Activated CD4-positive, alpha-beta T cell treated with anti-CD3 and anti-CD28 coated beads for 36 hours (primary cell): ENCODE measurements at regions not wholly inside any gene's neighbourhood (a gene's known extent, or its start where the extent isn't known, plus 50 kb on each side); places are given as distances from the start of the nearest gene placed in this dataset.

ENCODE experiments used
- ATAC-seq: fragments of 200-7000 bp; cut with Tn5 transposase; one replicate; pipeline ENCODE4 v1.10.0; 2021; ENCODE audit warnings: mild to moderate bottlenecking, moderate library complexity
- CTCF ChIA-PET: fragments of 350-600 bp; sonication (Branson Sonifier 250); formaldehyde crosslinking; loops from one replicate; lab custom pipeline; 2021; ENCODE audit warnings: antibody characterized with exemption; lab: Charles Lee
- POLR2A ChIA-PET: fragments of 350-600 bp; sonication (Branson Sonifier 250); formaldehyde crosslinking; loops from one replicate; lab custom pipeline; 2021; ENCODE audit warnings: antibody characterized with exemption, inconsistent platforms; lab: Charles Lee
- DNase-seq: peaks from one replicate; pipeline ENCODE4 v3.0.0-alpha.2; 2020
- H3K27ac Mint-ChIP-seq: one replicate; pipeline ENCODE4 v1.8.0; 2021; ENCODE audit warnings: mixed read lengths
- H3K27me3 Mint-ChIP-seq: one replicate; pipeline ENCODE4 v1.8.0; 2021; ENCODE audit warnings: mixed read lengths
- H3K36me3 Mint-ChIP-seq: one replicate; pipeline ENCODE4 v1.8.0; 2021; ENCODE audit warnings: low read depth, mixed read lengths
- H3K4me1 Mint-ChIP-seq: one replicate; pipeline ENCODE4 v1.8.0; 2021; ENCODE audit warnings: mixed read lengths
- H3K4me3 Mint-ChIP-seq: one replicate; pipeline ENCODE4 v1.8.0; 2021; ENCODE audit warnings: mild to moderate bottlenecking, moderate library complexity, mixed read lengths
- H3K9me3 Mint-ChIP-seq: one replicate; pipeline ENCODE4 v1.8.0; 2021; ENCODE audit warnings: low read depth, mixed read lengths
- intact Hi-C, 2 experiments: fragments of 100-400 bp; cut with DNase I in 1 of 2; cut with micrococcal nuclease in 1 of 2; formaldehyde crosslinking; loops; one replicate each; pipeline versions ENCODE4 v1.14.2 to v1.15.1; 2022 to 2024; cut with DNase I, micrococcal nuclease

DNA sequence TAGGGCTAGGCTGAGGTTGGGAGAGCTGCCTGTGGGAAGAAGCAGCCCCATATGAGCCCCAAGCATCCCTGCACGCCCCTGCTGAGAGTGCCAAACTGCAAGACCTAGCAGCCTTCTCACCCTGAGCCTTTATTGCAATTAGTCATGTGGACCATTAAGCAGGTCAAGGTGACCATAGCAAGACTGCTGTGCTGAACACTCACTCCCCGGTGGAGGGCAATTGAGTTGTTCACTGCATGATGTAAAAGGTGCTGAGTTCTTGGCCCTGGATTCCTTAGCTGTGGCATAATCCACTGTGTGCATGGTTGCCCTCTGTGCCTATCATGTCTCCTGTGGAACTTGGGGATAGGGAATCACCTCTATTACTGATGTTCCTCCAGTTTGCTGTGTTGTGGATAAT is 131.1 kb downstream of the FOXD1 start:
- Mint-ChIP-seq H3K9me3 (no peaks in the 10 kb centered on the region), H3K27ac (no peak overlapping the region), H3K4me1 (peaks cover under 1% of the 10 kb centered on the region), H3K4me3 (no peak overlapping the region), H3K36me3 (no peaks in the 10 kb centered on the region), H3K27me3 (peaks cover 59% of the 10 kb centered on the region)
- ChIA-PET POLR2A (no interaction called here), CTCF (no interaction called here)
- no peak for DNase-seq
- no peak for ATAC-seq
- intact Hi-C loops, result no loop called here

DNA sequence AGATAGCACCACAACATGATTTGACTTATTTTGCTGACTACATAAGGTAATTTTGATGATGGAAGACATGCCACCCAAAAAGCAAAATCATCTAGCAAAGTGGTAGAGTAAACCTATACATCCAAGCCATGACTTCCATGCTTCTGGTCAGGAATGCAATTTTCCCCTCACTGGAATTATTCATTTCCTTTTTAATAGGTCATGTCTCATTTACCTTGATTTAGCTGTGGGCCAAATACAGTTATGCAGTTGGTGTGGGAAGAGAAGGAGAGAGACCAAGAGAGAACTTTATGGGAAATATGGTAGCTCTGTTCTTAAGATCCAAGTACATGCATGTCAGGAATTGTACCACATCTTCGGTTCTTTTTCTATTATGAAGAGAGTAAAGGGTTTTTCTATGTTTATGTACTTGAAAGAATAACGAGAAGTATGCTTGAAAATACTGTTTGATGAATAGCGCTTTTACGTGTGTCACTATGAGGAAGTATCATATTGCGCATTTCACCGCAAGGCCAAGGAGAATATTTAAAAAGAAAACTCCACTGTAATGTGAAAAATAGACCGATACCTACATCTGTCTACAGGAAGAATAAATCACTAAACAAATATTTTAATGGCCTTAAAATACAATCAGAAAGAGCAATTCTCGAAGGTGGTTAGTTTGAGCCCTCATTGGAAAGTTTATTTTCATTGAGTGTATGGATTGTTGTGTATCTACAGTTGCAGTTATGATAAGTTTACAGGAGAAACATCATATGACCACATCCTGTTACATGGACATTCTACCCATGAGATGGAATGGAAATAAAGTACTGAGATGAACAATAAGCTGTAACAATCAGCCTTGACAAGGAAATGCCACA is 134.0 kb downstream of the FOXD1 start:
- H3K4me1 Mint-ChIP-seq, result peaks cover 6% of the 10 kb centered on the region
- CTCF ChIA-PET, result interaction anchor here (1.0 kb wide), 1 partner anchor 41 kb away, joined by 3 read pairs; no protein-coding TSS in a partner anchor
- peaks cover 66% of the 10 kb centered on the region for H3K27me3 Mint-ChIP-seq
- H3K36me3 Mint-ChIP-seq, result no peaks in the 10 kb centered on the region
- intact Hi-C loops, result no loop called here
- H3K27ac Mint-ChIP-seq, result no peak overlapping the region
- H3K9me3 Mint-ChIP-seq, result no peaks in the 10 kb centered on the region
- POLR2A ChIA-PET, result no interaction called here
- ATAC-seq (no peak), DNase-seq (no peak)
- no peak overlapping the region for H3K4me3 Mint-ChIP-seq

DNA sequence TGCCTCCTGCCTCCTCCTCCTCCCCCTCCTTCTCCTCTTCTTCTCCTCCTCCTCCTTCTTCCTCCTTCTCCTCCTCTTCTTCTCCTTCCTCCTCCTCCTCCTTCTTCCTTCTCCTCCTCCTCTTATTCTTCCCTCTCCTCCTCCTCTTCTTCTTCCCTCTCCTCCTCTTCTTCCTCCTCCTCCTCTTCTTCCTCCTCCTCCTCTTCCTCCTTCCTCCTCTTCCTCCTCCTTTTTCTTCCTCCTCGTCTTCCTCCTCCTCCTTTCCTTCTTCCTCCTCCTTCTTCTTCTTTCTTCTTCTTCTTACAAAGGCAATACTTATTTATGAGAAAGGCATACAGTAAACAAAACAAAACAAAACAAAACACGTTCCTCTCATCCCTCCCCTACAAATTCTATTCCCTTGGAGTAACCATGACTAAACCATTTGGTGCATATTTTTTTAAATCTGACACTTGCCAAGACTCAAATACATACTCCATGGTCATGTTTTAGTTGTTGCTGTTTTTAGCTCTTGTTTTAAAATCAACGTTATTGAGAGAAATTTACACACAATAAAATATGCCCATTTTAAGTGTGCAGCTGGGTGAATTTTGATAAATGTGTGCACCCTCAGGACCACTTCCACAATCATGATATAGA is 135.6 kb downstream of the FOXD1 start:
- H3K9me3 Mint-ChIP-seq, result no peaks in the 10 kb centered on the region
- no peak for DNase-seq
- no peaks in the 10 kb centered on the region for H3K36me3 Mint-ChIP-seq
- intact Hi-C loops, result no loop called here
- peaks cover 6% of the 10 kb centered on the region for H3K4me1 Mint-ChIP-seq
- H3K4me3 Mint-ChIP-seq, result no peak overlapping the region
- ChIA-PET CTCF (interaction anchor here (1.1 kb wide), 1 partner anchor 13 kb away, joined by 3 read pairs; no protein-coding TSS in a partner anchor), POLR2A (no interaction called here)
- peaks cover 67% of the 10 kb centered on the region for H3K27me3 Mint-ChIP-seq
- no peak overlapping the region for H3K27ac Mint-ChIP-seq
- no peak for ATAC-seq

DNA sequence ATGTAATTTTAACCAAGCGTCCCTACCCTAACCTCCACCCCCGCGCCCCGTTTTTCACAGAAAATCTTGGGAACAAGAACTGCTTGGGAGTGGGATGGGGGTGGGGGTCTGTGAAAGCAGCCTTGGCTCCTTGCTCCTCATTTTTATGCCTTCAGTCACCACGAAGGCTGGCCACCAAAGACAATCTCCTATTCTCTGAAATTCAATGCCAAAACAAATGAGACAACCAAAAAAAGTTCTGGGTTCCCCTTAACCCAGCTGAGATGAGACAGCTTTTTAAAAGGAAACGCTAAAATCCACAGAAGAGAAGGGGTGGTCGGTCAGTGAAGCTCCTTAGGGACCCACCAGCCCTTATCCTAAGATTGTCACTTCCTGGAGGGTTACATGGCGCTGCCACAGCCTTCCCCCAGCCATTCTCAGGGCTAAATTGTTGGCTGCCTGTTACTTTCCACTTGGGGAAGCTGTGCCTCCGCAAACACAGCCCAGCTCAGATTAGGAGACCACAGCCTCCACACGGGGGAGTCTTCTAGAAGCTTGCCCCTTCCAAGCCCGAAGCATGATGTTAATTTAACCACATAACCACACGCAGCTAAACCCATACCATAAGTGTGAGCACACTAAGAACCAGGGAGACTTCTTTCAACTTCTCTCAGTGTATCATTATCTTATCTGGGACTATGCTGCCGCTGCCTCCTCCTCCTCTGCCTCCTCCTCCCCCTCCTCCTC is 136.3 kb downstream of the FOXD1 start:
- DNase-seq (peak; percentile 49), ATAC-seq (peak; percentile 51)
- intact Hi-C loops, result no loop called here
- Mint-ChIP-seq H3K9me3 (no peaks in the 10 kb centered on the region), H3K27me3 (peaks cover 68% of the 10 kb centered on the region), H3K4me3 (no peak overlapping the region), H3K36me3 (no peaks in the 10 kb centered on the region), H3K4me1 (peaks cover 6% of the 10 kb centered on the region), H3K27ac (no peak overlapping the region)
- ChIA-PET POLR2A (no interaction called here), CTCF (interaction anchor here (0.7 to 1.1 kb wide), 2 partner anchors 13 to 96 kb away, joined by 3 read pairs; no protein-coding TSS in a partner anchor)

DNA sequence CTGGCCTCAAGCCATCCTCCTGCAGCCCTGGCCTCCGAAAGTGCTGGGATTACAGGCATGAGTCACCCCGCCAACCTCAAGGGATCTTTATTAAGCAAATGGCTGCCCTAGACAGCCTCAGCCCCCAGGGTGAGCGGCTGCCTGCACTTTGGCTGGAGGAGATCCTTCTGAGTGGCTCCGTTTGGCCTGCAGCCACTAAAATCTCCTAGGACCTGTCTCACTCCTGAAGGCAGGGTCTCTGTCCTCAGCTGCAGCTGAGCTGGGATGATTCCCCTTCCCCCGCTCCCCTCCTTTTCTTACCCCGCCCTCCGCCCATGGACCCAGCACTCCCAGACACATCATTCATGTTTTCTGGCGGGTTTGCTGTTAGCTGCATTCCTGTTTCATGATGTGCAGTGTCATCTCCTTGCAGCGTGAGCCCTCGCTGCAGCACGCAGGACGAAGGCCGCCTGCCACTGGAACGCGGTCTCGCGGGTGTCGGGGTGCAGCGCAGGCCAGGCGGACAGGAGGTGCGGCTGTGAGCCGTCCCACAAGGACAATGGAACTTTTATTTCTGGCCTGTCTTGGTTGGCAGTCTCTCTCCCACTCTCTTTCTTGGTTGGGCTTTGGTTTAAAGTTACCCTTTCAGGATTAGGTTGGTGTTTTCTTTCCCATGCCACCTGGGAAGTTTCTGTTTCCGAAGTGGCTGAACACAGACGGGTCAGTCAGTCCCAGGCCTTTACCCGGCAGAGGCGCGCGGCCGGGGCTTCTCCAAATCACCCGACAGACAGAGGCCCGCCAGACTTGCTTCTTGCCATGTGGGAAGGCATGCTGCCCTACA is 137.1 kb downstream of the FOXD1 start:
- ATAC-seq, result no peak
- Mint-ChIP-seq H3K27me3 (peaks cover 69% of the 10 kb centered on the region), H3K27ac (no peak overlapping the region), H3K9me3 (no peaks in the 10 kb centered on the region), H3K4me3 (no peak overlapping the region), H3K36me3 (no peaks in the 10 kb centered on the region), H3K4me1 (peaks cover 6% of the 10 kb centered on the region)
- CTCF ChIA-PET, result interaction anchor here (0.7 to 1.1 kb wide), 3 partner anchors 12 to 95 kb away, joined by 3 read pairs; no protein-coding TSS in a partner anchor
- POLR2A ChIA-PET, result no interaction called here
- no peak for DNase-seq
- intact Hi-C loops, result no loop called here

DNA sequence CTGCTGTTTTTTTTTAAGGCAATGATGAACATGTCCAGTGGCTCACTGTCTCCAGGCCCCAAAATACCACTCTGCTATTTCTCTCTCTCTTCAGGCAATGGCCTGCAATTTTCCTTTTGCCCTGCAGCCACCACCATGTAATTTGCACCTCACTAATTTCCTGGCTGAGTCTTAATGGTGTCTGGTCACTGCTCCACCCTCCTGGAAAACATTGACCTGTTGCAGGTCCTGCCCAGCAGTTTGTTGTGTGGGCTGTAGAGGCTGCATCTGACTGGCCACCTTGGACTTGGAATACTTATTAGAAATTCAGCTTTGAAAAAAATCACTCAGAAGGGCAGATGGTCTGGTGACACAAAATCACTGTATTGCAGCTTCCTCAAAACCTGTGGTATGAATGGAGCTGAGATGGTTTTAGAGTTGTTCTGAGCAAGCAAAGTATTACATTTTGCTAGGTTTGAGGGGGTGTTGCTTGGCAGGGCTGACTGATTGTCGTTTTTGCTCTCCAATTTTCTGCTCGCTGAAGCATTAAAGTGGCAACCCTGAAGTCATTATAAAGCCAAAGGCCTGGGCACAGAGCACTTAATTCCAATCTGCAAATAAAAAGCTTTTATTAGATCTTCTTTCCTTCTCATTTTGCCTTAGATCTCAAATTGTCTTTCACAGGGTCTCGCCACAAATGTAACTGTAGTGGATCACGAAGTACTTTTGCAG is 134.8 kb downstream of the TMEM174 start:
- no peaks in the 10 kb centered on the region for H3K9me3 Mint-ChIP-seq
- H3K27me3 Mint-ChIP-seq, result peaks cover 78% of the 10 kb centered on the region
- H3K4me1 Mint-ChIP-seq, result peaks cover 10% of the 10 kb centered on the region
- H3K27ac Mint-ChIP-seq, result no peak overlapping the region
- intact Hi-C loops, result no loop called here
- H3K36me3 Mint-ChIP-seq, result no peaks in the 10 kb centered on the region
- POLR2A ChIA-PET, result no interaction called here
- ATAC-seq (no peak), DNase-seq (no peak)
- H3K4me3 Mint-ChIP-seq, result no peak overlapping the region
- CTCF ChIA-PET, result interaction anchor here (0.7 to 1.2 kb wide), 2 partner anchors 9 to 144 kb away, joined by 4 read pairs; no protein-coding TSS in a partner anchor

DNA sequence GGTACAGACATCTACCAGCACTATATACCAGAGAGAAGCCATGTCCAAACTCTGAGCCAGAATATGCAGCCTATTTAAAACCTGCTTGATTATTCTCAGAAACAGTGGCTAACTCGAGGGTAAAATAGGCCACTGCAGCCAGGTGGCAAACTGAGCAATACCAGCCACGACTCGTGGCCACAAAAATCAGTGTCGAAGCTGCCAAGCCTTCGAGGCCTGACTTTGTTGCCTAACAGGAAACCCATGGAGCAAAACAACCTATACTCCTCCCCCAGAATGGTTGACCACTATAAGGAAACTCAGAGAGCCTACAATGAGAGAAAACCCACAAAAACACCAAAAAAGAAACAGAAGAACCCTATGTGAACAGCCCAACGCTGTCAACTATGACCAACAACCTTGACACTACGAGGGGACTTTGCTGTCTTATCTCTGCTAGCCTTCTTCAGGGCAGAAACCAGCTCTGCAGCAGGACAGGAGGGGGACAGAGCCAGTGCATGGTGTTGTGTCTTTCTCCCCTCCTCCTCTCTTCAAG is 133.8 kb downstream of the TMEM174 start:
- Mint-ChIP-seq H3K9me3 (no peaks in the 10 kb centered on the region), H3K4me3 (no peak overlapping the region), H3K27me3 (peaks cover 78% of the 10 kb centered on the region), H3K27ac (no peak overlapping the region), H3K4me1 (peaks cover 6% of the 10 kb centered on the region), H3K36me3 (no peaks in the 10 kb centered on the region)
- DNase-seq (no peak), ATAC-seq (no peak)
- ChIA-PET CTCF (no interaction called here), POLR2A (no interaction called here)
- intact Hi-C loops, result no loop called here

DNA sequence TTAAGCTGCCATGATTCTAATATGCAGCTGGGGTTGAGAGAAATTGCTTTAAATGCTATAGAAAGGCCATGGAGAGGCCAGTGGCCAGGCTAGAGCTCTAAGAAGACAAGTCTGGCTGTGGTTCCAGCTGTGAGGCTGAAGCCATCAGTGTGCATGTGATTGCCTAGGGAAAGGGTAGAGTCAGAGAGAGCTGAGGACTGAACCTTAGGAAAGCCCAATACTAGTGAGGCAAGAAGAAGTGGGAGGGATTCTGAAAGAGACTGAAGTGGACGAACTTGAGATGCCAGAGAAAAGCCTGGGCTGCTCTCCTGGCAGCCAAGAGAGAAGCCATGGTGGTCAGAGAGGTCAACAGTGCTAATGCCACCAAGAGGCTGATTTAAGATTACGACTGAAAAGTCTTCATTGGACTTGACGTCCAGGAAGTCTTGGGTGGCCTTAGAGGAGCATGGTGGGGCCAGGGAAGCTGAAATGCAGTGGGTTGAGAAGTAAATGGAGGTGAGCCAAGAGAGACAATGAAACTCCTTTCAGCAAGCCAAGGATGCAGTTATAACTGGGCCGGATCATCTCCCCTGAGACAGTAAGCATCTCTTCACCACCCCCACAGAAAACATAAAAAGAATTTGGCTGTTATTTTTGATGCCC is 133.2 kb downstream of the TMEM174 start:
- DNase-seq, result no peak
- Mint-ChIP-seq H3K4me3 (no peak overlapping the region), H3K9me3 (no peaks in the 10 kb centered on the region), H3K27me3 (peaks cover 78% of the 10 kb centered on the region), H3K27ac (no peak overlapping the region), H3K4me1 (peaks cover 5% of the 10 kb centered on the region), H3K36me3 (no peaks in the 10 kb centered on the region)
- intact Hi-C loops, result no loop called here
- no peak for ATAC-seq
- CTCF ChIA-PET, result interaction anchor here (2.2 kb wide), 1 partner anchor 145 kb away, joined by 7 read pairs; no protein-coding TSS in a partner anchor
- POLR2A ChIA-PET, result no interaction called here

DNA sequence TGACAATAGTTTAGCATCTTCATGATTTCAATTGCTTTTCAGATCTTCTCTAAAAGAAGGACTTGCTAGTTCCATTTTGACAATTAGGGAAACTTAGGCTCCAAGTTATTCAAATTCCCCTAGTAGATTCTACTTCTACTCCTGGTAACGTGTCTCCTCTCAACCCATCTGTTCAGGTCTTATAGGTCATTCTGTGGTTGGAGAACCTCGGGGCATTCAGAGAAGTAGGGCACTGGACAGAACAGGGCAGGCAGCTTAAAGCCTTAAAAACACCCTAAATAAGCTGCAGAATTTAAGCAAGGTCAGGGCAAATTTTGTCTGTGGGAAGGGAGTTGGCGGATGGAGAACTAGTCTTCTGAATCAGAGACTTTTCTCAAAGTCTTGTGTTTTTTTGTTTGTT is 132.4 kb downstream of the TMEM174 start:
- Mint-ChIP-seq H3K9me3 (no peaks in the 10 kb centered on the region), H3K4me1 (peaks cover 9% of the 10 kb centered on the region), H3K36me3 (no peaks in the 10 kb centered on the region), H3K27ac (no peak overlapping the region), H3K4me3 (no peak overlapping the region), H3K27me3 (peaks cover 84% of the 10 kb centered on the region)
- CTCF ChIA-PET, result interaction anchor here (1.2 to 2.2 kb wide), 4 partner anchors 89 to 149 kb away, joined by 3 to 7 read pairs (median 6); no protein-coding TSS in a partner anchor
- intact Hi-C loops, result no loop called here
- POLR2A ChIA-PET, result no interaction called here
- ATAC-seq (no peak), DNase-seq (no peak)

DNA sequence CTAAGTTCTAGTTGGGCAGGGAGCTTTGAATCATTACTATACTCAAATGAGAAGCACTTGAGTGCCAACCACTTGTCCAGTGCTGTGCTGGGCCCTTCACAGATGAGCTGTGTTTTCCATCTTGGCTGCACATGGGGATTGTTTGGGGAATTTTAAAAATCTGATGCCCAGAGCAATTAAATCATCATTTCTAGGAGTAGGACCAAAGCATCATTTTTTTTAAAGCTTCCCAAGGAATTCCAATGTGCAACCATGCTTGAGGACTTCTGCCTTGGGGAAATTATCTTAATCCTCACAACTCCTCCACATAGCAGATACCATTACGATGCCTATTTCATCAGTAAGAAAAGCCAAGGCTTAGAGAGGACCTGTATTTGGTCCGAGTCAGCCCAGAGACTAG is 131.4 kb downstream of the TMEM174 start:
- DNase-seq, result no peak
- H3K36me3 Mint-ChIP-seq, result no peaks in the 10 kb centered on the region

More for the DNA sequence above, 131.4 kb downstream of the TMEM174 start:
- H3K4me1 Mint-ChIP-seq, result peaks cover 13% of the 10 kb centered on the region
- ATAC-seq, result no peak
- POLR2A ChIA-PET, result no interaction called here
- intact Hi-C loops, result no loop called here
- no peak overlapping the region for H3K27ac Mint-ChIP-seq
- peaks cover 86% of the 10 kb centered on the region for H3K27me3 Mint-ChIP-seq
- CTCF ChIA-PET, result interaction anchor here (1.2 to 2.2 kb wide), 4 partner anchors 88 to 150 kb away, joined by 3 to 7 read pairs (median 6); no protein-coding TSS in a partner anchor
- no peak overlapping the region for H3K4me3 Mint-ChIP-seq
- H3K9me3 Mint-ChIP-seq, result no peaks in the 10 kb centered on the region
